GM13977 (cell line): ENCODE measurements at regions not wholly inside any gene's neighbourhood (a gene's known extent, or its start where the extent isn't known, plus 50 kb on each side); places are given as distances from the start of the nearest gene placed in this dataset.

Source experiments
- DNase-seq: peaks from one replicate; pipeline ENCODE4 v3.0.0; 2012; ENCODE audit warnings: low spot score
- in situ Hi-C: fragments of 300-500 bp; cut with MboI; formaldehyde crosslinking; loops from one replicate; pipeline ENCODE4 v1.12.0; 2022; ENCODE audit warnings: low sequenced_read_pairs, low pct_unique_long_range_greater_than_20kb, mixed read lengths, inconsistent platforms; ENCODE audit not compliant: unreplicated experiment
- TF ChIP-seq, protein P1 (sequence below): IDR thresholded peaks from 2 replicates; pipeline ENCODE4 v1.5.1; 2012; ENCODE audit warnings: mild to moderate bottlenecking, control low read depth; ENCODE audit not compliant: insufficient read depth; ENCODE audit errors: extremely low read depth, missing control alignments

DNA sequence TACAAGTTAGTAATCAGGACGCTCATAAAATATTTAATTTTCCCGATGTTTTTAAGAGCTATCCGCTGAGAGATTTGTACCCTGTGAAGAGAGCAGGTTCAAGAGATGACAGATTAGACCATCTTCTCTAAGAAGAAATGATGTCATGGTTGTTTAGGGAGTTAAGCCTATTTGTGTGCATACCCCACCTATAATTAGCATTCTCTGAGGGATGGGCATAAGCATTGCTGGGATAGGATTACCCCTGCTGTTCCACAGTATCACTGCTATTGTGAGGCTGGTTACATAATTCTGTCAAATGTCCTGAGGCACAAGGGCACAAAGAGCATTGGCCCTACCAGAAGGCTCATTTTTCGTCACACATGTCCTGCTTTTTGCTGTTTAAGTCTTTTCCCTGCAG lies 687.0 kb downstream of the CETN3 start:
- in situ Hi-C loops: no loop called here
- DNase-seq: no peak
- TF ChIP-seq, protein P1, sequence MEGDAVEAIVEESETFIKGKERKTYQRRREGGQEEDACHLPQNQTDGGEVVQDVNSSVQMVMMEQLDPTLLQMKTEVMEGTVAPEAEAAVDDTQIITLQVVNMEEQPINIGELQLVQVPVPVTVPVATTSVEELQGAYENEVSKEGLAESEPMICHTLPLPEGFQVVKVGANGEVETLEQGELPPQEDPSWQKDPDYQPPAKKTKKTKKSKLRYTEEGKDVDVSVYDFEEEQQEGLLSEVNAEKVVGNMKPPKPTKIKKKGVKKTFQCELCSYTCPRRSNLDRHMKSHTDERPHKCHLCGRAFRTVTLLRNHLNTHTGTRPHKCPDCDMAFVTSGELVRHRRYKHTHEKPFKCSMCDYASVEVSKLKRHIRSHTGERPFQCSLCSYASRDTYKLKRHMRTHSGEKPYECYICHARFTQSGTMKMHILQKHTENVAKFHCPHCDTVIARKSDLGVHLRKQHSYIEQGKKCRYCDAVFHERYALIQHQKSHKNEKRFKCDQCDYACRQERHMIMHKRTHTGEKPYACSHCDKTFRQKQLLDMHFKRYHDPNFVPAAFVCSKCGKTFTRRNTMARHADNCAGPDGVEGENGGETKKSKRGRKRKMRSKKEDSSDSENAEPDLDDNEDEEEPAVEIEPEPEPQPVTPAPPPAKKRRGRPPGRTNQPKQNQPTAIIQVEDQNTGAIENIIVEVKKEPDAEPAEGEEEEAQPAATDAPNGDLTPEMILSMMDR: no peak

DNA sequence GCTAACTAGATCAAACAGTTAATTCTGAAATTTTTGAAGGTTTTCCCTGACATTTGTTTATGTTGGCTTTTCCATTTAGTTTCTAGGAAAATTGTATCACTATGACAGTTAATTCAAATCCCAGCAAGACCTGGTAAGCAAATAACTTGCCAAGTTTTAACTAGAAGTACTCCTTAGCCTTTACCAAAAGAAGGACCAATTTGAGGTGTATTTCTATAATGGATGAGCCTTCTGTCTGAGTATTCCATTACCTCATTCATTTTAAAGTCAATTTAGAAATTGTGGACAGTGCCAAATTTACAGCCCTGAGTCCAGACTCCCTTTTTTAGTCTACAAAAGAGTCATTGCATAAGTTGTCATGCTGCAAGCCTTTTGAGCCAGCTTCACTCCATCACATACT lies 687.6 kb downstream of the CETN3 start:
- TF ChIP-seq, protein P1: no peak
- in situ Hi-C loops: no loop called here
- no peak for DNase-seq

DNA sequence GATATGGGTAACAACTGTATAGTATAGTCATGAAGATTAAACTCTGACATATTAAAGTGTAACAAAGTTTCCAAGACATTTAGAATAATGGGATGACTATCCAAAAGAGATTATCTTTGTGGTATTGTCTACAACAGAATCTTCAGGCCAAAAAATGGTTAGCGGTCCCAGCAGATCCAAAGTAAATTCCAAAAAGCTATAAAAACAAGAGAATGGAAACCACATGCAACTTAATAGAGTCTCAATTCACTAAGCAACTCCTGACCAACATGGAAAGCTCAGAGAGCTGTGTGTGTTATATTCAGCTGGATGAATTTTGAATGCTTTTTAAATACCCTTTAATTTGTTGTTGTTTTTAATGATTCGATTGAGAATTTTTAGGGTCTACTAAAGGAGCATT lies 688.2 kb downstream of the CETN3 start:
- no peak for DNase-seq
- TF ChIP-seq, protein P1: no peak
- in situ Hi-C loops: no loop called here

DNA sequence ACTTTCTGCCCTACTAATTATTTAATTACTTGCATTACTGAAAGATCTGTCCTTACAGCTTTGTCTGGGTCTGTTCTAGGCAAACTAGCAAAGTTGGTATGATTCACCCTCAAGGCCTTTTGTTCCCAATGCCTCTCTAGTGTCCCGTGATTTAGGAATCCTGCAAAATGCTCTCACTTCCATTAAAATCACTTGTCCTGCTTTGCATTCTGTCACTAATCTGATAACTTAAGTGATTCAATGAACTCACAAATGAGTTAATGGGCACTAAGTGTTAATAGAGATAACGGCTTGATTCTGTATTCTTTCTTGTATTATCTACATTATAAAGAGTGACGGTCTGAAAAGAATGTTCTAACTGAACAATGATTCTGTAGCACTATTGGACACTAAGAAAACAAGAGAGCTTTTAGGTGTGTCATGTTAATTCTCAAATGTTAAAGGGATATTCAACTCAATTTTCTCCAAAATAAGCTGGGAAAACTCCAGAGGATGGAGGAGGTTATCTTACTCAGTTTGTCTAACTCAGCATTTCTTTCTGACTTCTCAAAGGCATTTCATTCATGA lies 697.3 kb downstream of the CETN3 start:
- in situ Hi-C loops: no loop called here
- TF ChIP-seq, protein P1: no peak
- DNase-seq: no peak

DNA sequence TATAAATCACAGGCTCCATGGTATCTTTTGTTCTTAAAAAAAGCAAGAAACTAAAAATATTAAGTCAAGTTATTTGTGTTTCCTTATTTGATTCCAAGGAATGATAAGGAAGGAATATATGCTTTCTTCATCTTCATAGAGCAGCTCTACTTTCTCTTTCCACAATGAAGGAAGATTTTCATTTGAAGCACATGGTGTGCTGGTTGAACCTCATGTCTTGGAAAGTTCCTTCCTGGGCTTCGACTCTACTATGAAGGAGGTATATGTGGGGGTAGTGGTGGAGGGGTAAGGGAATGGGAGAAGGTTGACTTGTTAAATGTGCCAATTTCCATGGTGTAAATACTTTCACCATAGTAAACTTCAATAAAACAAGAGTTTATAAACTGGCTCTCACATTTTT lies 698.0 kb downstream of the CETN3 start:
- in situ Hi-C loops: no loop called here
- no peak for DNase-seq

DNA sequence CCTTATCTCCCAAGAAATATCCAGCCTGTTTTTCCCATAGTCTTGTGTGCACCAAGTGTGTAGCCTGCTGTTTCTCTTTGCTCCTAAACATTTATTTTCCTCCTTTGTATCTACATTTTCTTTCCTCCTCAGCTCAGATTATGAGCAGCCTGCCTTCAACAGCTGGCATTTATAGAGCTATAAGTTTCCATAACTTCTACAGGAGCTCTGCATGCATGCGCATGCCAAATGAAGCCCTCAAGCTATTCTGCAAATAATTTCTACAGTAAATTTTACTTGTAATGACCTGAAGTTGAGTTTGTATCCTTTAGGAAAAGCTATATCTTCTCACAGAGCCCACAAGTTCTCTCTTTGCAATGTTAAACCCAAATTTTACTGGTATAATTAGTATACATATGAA lies 699.5 kb downstream of the CETN3 start:
- no peak for DNase-seq
- in situ Hi-C loops: no loop called here
- TF ChIP-seq, protein P1: no peak

More for the DNA sequence above, 698.0 kb downstream of the CETN3 start:
- TF ChIP-seq, protein P1: no peak

DNA sequence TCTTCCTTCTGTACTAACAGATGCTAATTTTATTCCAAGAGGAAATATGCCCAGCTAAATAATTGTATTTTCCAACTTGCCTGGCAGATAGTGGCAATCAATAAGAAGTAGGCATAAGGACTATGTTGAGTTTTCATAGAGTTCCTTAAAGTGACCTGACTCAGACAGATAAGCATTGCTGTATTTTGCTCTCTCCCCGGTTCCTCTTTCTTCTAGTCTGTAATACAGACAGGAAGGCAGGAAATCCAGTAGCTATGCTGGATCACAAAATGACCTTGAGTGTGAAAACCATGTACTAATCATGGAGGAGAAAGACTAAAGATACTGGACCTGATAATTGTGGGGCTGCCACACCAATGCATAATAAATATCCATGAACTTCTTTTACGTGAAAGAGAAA lies 701.7 kb downstream of the CETN3 start:
- in situ Hi-C loops: no loop called here
- TF ChIP-seq, protein P1: no peak
- DNase-seq: no peak
